ENCODE measurements at regions not wholly inside any gene's neighbourhood (a gene's known extent, or its start where the extent isn't known, plus 50 kb on each side); places are given as distances from the start of the nearest gene placed in this dataset.
"Not testable (repeated sequence)": the region's sequence is repeated elsewhere in the genome, so short reads cannot be mapped to it uniquely, and the experiment has no call there.

- ATAC-seq: no peak
Measured at GRCh38 chr14:25699981-25700380, 650.0 kb upstream of the STXBP6 start.

DNA sequence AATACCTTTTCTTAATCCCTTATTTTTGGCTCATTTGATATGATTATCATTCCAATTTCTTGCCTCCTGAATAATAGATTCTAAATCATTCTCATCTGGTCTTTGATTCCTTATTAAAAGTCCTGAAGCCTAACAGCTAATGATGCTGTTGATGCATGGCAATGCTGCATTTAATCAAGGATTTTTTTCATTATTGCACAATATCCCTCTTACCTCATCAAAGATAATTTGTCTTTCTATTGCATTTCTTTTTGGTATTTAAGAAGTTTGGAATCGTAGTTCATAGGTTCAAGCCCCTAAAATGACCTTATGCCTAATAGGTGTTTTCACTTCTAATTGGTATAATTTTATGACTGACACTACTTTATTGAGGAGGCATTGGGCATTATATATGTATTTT, 648.2 kb upstream of the STXBP6 start:
- no peak for ATAC-seq

DNA sequence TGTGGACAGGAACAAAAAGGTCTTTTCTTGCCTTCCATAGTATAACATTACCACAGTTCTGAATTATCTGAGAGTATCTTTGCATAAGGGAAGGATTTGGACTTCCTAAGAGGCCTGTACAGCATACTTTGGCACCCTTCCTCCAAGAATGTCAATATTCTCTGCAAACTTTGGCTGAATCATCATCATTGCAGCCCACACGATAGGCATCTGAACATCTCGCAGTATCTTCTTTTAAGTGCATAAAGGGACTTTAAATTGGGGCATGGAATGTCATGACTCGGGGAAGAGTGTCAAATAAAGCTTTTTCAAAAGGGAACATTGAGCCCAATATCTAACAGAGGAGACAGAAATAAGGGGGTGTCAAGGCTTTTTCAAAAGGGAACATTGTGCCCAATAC, 646.2 kb upstream of the STXBP6 start:
- ATAC-seq: no peak

- no peak for ATAC-seq
Measured at GRCh38 chr14:25685004-25685403, 635.1 kb upstream of the STXBP6 start.

DNA sequence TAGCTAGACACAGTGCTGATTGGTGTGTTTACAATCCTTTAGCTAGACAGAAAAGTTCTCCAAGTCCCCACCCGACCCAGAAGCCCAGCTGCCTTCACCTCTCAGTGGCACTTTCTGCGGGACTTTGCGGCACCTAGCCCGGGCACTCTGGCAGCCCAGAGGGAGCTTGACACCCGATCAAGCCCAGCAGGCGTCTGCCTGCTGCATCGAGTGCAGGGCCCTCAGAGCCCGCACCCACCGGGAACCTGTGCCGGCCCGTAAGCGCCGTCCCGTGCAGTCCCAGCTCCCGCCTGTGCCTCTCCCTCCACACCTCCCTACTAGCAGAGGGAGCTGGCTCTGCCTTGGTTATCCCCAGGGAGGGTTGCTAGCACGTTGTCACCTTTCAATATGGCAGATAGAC, 631.0 kb upstream of the STXBP6 start:
- no peak for ATAC-seq

DNA sequence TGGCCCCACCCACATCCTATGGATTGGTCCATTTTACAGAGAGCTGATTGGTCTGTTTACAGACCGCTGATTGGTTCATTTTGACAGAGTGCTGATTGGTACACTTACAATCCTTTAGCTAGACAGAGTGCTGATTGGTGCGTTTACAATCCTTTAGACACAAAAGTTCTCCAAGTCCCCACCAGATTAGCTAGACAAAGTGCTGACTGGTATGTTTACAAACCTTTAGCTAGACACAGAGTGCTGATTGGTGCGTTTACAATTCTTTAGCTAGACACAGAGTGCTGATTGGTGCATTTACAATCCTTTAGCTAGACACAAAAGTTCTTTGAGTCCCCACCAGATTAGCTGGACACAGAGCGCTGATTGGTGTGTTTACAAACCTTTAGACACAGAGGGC, 630.6 kb upstream of the STXBP6 start:
- ATAC-seq: not testable (repeated sequence)

- ATAC-seq: no peak
Measured at GRCh38 chr14:25677111-25677510, 627.2 kb upstream of the STXBP6 start.

- ATAC-seq: no peak
Measured at GRCh38 chr14:25667387-25667786, 617.4 kb upstream of the STXBP6 start.

GRCh38 chr14:25666877-25667276, 616.9 kb upstream of the STXBP6 start:
- no peak for ATAC-seq

DNA sequence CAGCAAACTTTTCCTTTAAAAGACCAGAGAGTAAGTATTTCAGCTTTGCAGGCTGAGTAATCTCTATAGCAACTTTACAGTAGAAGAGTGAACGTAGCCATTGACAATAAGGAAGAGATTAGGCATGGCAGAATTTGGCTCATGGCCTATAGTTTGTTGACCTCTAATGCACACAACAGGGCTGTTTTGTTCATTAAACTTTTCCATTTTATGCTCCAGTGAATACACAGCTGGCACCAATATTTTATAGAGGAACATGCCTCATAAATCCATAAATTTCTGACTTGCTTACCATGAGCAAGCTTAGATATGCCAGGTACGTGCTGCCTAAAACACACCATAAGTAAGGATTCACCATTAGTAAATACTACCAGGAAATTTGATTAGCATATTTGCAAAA, 609.0 kb upstream of the STXBP6 start:
- ATAC-seq: no peak

- no peak for ATAC-seq
Measured at GRCh38 chr14:25630447-25630846, 580.5 kb upstream of the STXBP6 start.

DNA sequence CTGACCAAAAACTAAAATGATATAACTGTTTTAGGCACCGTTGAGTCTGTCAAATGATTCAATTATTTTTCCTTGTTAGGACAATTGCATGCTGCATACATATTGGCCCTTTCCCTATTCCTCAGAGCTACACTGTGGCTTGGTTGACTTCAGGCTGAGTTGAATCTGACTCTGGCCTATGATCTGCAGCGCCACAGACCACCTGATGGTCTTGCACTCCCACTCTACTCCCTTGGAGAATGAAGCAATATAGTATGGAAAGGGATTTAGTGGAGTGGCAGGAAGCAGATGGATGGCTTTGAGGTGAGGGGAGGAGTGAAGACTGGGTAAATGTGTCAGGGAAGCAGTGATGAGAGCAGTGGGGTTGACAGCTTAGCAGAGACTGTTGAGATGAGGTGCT, 579.0 kb upstream of the STXBP6 start:
- ATAC-seq: no peak

DNA sequence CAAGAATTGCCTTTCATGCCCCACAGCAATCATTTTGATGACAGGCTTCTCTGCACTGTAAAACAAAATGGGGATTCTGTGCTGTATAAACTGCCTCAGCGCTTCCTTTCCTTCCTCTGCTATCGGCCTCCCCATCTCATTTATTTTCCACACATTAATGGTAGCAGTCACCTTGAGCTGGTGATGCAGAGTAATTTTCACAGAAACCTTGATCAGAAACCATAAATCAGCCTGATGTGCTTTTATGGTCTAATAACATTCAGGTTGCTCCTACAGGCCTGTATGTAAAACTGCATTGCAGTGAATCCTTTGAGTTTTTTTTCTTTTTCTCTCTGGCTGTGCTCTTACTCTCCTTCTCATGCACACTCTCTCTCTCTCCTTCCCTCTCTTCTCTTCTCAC, 578.4 kb upstream of the STXBP6 start:
- ATAC-seq: no peak

DNA sequence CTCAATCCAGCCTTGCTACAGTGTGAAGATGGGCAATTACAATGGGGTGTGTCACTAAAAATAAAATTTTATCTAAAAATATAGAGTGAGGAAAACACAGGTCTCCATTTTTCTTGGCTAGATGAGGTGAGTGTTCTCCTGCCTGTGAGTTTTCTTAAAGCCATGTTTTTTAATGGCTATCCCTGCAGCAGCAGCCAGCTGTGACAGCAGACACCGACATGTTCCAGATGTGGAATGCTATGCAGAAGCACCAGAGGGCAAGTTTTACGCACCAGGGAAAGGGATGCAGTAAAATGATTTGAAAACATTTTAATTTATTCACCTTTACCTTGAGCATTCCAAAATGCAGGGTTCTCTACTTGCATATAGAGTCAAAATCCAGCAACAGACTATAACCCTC, 577.0 kb upstream of the STXBP6 start:
- ATAC-seq: no peak

- ATAC-seq: no peak
Measured at GRCh38 chr14:25622763-25623162, 572.8 kb upstream of the STXBP6 start.

DNA sequence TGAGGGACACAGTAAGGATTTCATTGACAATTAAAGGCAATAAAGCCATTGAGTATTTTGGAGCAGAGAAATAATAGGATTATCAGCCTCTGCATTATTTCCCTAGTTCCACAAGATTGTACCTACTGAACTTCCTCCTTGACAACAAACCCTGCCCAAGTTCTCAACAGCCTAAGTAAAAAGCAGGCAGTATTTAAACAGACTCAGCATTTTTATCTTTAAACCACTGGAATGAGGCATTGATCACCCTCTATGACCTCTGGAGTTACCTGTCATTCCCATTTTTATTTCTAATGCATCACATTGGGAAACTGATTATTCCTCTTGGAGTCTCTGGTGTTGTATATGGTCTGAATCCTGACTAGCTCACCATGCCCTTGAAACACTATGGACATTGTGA, 570.6 kb upstream of the STXBP6 start:
- ATAC-seq: no peak

- ATAC-seq: no peak
Measured at GRCh38 chr14:25615174-25615573, 565.2 kb upstream of the STXBP6 start.

- no peak for ATAC-seq
Measured at GRCh38 chr14:25607192-25607591, 557.2 kb upstream of the STXBP6 start.

DNA sequence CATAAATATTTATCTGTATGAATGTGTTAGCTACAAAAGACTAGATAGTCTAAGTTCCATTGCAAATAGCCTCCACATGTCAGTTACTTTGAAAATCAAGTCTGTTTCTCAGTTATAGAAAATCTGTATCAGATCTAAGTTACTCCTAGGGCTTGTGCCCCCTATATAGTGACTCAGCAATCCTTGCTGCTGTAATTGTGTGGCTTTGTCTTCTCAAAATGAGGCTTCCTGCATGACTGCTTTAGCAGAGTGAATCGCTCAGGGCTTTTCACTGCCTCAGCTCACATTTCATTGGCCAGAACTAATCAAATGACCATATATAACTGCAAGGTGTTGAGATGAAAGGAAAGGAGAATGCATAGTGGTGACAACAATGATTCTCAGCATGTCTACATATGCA, 552.2 kb upstream of the STXBP6 start:
- ATAC-seq: no peak

- ATAC-seq: no peak
Measured at GRCh38 chr14:25588751-25589150, 538.8 kb upstream of the STXBP6 start.

DNA sequence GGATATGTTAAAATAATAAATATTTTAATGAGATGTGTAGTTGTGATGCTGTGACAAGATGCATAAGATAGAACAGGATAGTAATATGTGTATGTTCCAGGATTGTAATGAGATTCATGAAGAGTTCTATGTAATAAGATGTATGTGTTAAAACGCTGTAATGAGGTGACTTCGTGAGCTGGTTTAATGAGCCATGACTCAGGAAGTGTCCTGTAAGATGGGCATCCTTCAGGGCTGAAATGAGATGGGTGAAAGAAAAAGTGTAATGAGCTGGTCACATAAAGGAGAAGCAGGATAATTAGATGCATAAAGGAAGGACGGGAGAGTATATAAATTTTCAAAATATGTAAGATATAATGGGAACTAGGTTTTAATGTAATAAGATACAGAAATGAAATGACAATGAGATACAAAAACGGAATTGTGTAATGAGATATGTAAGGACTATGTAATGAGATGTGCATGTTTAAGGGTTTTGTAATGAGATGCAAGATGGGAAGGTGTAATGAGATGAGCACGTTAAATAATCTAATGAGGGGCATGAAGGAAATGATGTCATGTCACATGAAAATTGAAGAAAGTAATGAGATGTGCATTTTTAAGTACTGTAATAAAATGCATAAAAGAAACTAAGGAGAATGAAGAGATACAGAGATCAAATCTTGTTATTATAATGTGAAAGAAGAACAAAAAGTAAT, 524.8 kb upstream of the STXBP6 start:
- ATAC-seq: no peak

- ATAC-seq: no peak
Measured at GRCh38 chr14:25570483-25570882, 520.5 kb upstream of the STXBP6 start.

GRCh38 chr14:25557466-25557865, 507.5 kb upstream of the STXBP6 start:
- no peak for ATAC-seq

- no peak for ATAC-seq
Measured at GRCh38 chr14:25552826-25553225, 502.9 kb upstream of the STXBP6 start.

DNA sequence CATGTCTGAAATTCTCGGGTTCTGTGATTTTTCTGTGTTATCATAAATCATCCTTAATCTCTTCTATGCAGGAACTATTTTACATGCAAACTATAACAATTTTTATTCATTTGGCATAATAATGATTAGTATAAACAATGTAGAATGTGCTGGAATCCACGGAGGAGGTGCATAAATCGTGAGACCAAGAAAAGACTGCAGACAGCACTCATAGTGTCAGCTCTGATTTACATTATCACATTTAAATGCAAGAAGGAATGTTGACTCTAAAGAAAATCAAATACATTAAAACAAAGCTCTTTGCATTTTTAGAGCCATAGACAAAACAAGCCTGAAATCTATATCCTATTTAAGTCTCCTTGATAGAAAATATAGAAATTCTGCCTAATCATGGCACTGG, 501.7 kb upstream of the STXBP6 start:
- ATAC-seq: no peak

All from esophagus mucosa (tissue), 1 donor.